Stimulated activated CD4-positive, alpha-beta T cell treated with anti-CD3 and anti-CD28 coated beads, Interleukin-12 subunit alpha, Interleukin-12 subunit beta, amount 100 ng/mL, for 24 hours (primary cell): ENCODE measurements at regions not wholly inside any gene's neighbourhood (a gene's known extent, or its start where the extent isn't known, plus 50 kb on each side); places are given as distances from the start of the nearest gene placed in this dataset.

Source experiments
- DNase-seq, 2 experiments: peaks; one replicate each; pipeline ENCODE4 v3.0.0-alpha.2; 2020; ENCODE audit warnings: low read depth in 2 of 2

GRCh38 chr1:36576551-36577110 lies 93.9 kb upstream of the CSF3R start:
- no peak for DNase-seq

DNA sequence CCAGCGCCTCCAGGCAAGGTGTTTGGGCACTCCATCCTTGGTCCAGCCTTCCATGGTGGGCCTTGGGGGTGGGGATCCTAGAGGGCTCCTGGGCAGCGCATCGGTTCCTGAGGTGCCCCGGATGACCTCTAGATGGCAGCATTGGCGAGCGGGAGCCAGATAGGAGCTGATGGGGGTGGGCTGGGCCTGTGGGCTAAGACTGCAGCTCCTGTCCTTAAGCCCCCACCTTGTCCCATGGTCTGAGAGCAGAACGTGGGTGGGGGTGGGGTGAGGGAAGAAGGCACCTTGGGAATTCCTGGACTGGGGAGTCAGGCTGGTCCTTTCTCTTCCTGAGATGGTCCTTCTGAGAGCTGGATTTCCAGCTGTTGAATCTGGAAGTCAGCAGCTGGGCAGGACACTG lies 93.4 kb upstream of the CSF3R start:
- peak; percentile 25 to 56 for DNase-seq

DNA sequence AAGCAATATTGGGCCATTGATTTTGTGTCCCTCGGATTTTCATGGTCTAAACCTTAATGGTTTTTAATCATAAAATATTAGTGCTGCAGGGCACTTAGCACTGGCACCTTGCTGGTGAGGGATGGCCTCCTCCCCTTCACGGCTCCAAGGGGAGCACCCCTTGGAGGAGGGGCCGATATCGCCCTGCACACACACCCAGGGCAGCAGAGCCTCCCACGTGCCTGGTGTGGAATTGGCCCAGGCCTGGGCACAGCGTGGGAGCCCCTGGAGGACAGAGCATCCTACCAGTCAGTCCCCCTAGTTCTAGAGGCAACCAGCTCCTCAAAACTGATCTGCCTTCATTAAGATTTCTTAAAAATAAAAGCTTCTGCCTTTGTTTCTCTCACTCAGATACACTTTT lies 90.7 kb upstream of the CSF3R start:
- DNase-seq: no peak

DNA sequence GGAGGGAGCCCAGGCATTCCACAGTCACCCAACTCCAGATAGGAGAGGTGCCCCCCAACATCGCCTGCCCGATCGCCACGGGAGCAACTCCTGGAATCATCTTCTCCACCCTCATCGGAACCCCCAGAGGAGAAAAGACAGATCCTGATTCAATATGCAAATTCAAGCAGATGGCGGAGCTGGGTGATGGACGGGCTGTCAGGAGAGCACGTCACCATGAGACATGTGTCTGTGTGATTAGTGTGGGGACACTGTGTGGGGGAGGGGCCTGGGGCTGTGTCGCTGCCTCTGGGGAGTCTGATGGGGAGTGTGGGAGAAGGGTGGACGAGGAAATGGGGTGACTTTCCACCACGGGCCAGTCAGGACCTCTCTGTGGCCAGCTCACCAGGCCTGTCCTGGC lies 90.2 kb upstream of the CSF3R start:
- DNase-seq: no peak

GRCh38 chr1:36572142-36572715 lies 89.5 kb upstream of the CSF3R start:
- DNase-seq: no peak

- no peak for DNase-seq
Measured at GRCh38 chr1:36571106-36571505, 88.4 kb upstream of the CSF3R start.

DNA sequence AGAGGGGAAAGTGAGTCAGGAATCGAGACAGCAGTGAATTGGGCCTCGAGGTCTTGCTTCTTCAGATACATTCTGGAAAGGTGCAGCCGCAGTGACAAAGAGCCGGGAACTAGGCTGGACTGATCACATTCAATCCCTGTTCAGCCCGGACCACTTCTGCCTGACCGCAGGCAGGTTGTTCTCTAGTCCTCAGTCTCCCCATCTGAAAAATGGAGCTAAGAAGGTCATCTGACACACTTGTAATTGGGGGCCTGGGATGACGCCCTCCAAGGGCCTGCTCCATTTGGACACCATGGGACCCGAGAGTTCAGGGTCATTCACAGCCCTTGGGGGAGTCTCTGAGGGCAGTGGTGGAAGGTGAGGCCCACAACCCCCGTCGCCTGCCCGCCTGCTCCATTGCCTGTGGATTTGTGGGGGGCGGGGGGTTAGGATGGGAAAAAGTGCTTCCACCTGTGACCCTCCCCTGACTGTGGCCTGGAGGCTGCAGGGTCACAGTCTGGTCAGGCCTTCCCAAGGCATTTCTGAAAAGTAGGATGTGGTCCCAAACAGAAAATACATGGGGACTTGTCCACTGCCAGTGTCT lies 87.9 kb upstream of the CSF3R start:
- DNase-seq: no peak

GRCh38 chr1:36570006-36570405 lies 87.3 kb upstream of the CSF3R start:
- DNase-seq: no peak

DNA sequence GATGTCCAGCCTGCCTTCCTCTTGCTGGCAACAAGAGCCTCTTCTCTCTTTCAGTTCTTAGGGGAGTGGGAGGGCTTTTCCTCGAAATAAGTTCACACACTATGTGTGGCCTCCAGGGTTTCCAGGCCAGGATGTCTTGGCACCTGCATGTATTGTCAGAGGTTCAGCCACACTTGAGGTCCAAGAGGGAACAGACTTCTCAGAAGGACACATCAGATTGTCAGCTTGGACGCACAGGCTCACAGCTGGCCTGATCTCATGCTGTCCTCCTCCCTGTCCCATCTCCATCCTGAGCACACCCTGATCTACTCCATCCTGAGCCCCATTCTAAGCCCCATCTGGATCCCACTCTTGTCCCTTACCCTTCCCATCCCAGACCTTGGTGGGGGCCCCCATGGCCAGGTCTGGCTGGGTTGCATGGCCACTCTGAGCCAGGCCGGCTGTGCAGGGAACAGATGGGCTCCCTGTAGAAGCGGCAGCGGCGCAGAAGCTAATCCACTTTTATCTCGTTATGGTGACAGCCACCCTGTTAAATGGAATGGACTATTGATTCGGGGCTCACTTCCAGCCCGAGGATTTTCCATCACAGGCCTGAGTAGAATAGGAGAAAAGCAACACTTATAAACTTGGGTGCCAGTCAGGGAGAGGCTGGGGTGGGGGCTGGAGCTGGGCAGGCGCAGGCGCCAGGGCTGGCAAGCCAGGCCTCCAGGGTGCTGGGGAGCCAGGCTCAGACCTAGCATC lies 85.1 kb upstream of the CSF3R start:
- DNase-seq: no peak

DNA sequence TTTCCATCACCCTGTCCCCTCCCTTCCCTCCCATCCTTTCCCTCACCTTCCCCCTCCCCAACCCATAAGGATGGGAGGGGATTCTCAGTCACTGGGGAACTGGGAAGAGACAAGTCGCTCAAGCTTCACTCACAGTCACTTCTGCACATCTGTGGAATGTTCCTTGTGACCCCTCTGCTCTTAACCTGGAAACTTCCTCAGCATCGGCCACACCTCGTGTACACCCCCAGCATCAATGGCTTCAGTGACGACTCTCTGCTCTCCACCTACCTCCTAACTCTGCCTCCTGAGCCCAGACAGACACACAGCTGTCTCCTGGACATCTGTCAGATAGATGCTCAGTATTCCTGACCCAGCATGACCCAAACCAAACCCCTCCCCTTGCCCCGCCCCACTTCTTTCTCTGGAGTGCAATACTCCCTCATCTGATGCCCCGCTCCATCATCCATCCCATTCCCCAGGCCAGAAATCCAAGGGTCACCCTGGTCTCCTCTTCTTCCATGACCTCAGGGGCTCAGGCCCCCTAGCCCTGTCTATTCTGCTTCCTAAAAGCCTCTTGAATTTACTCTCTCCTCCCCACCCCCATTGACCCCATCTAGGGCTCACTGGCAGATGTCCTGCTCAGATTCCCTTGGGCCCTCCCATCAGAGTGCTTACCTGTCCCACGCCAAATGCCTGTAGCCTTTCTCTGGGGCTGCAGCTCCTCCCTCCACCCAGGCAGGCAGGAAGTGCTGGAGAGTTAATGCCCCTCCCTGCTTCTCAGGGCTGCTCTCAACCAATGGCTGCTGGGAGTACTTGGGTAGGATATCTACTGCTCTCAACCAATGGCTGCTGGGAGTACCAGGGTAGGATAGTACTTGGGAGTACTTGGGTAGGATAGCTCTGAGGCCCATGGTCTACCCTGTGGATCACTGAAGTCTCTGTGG lies 83.1 kb upstream of the CSF3R start:
- no peak for DNase-seq

DNA sequence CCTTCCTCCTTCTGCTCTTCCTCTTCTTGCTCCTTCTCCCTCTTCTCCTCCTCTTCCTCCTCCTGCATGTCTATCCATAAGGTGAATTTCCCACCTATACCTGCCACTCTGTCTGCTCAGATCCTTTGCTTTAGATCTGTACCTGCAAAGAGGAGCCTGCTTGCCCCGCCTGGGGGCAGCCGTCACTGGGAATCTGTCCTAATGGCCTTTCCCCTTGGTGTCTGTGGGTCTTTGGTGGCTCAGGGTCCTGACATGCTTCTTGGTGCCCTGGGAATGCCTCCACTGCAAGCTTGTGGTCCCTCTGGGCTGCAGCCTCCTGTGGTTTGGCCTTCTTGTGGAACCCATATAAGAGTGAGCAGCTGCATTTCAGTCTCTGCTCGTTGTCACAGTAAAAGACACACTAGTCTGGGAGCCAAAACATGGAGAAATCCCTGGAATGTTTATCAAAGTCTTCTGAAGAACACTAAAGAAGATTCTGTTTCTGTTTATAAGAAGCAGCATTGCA lies 79.5 kb upstream of the CSF3R start:
- no peak for DNase-seq

- DNase-seq: no peak
Measured at GRCh38 chr1:36561361-36561724, 78.6 kb upstream of the CSF3R start.

DNA sequence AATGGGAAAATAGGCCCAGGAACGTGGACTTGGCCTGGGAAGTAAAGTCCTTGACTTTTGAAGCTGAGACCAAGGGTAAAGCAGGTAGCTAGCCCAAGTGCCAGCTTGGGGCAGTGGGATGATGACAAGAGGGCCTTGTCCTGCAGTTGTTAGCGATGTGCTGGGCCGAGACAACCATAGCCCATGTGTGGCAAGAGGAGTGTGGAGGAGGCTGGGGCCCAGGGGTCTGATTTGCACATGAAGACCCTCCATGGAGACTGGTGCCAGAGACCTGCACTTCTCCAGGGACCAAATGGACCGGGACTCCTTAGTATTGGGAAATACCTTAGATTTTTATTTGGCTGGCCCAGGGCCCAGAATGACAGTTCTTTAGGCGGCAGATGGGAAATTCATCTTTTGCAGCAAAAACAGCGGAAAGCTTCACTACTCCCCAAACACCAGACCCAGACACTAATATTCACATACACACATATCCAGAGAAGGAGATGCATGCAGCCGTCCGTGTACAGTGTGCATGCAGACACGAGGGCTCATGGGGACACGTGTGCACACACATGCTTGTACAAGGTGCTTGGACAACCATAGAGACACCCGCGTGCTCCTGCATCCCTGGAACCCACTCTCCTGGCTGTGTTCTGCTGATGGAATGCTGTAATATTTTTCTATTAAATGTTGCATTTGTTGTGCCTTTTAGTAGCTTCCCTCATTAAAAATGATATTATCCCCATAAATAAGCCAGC lies 78.1 kb upstream of the CSF3R start:
- no peak for DNase-seq

GRCh38 chr1:36560177-36560576 lies 77.5 kb upstream of the CSF3R start:
- no peak for DNase-seq

- no peak for DNase-seq
Measured at GRCh38 chr1:36559061-36559460, 76.3 kb upstream of the CSF3R start.

- no peak for DNase-seq
Measured at GRCh38 chr1:36557041-36558000, 74.6 kb upstream of the CSF3R start.

DNA sequence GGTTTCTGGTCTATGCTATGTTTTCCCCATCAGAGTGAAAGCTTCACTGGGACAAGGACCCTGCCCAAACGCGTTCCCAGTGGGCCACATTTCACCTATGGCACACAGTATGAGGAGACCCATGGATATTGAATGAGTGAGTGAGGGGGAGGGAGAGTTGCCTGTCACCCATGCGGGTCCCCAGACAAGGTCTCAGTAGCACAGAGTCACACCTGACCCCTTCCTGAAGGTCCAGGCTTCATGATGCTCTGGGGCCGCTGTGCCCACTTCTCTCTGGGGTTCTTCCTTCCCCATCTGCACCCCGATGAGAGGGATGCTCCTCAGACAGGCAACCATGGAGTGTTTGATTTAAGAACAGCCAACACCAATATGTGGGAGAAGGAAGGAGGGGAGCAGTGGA lies 72.3 kb upstream of the CSF3R start:
- DNase-seq: no peak

GRCh38 chr1:36554323-36554628 lies 71.6 kb upstream of the CSF3R start:
- no peak for DNase-seq

DNA sequence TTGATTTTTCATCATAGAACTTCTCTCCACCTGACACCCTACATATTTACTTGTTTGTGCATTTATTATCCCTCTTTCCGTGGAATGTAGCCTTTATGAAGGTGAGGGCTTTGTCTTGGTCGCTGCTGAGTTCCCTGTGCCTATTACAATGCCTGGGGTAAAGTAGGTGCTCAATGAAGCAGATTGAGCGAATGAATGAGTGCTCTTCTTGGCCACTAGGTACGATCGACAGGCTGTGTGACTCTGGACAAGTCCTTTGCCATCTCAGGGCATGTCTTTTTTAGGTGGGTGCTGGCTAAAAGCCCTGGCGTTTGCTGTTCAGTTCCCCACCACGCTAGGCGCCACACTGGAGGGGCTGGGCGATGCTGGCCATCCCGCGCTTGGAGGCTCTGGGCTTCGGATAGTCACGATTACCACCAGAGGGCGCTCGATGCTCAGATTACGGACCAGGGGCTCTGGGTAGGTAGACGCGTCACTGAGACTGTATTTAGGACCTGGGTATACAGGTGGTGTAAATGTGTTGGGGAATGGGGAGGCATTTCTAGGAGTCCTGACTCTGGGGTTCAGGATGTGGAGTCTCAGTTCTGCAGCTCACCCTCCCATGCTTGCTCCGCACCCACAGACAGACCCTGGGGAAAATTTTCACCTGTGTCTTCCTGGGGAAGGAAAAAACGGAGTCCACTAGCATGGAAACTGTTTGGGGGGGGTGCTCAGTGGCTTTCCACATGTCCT lies 71.0 kb upstream of the CSF3R start:
- DNase-seq: peak; percentile 39 to 74
